ENCODE measurements at regions not wholly inside any gene's neighbourhood (a gene's known extent, or its start where the extent isn't known, plus 50 kb on each side); places are given as distances from the start of the nearest gene placed in this dataset.
A peak's percentile ranks its signal among the peaks of the same experiment; 100 is the strongest.

DNA sequence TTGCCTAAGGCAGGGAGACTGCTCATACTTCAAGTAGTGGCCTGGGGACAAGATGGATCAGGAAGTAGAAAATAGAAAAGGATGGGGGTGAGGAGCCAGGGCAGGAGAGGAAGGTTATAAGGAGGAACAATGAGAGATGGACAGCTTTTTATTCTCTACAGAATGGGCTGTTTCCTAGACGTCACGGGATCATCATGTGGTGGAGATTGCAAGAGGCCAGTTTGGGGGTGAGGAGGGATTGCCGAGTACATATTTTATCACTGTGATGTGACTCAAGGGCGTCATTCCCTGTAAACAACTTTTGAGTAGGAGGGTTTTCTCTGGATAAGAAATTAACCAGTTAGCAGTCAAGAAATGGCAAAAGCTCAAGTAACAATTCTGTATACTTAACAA is 406.3 kb downstream of the ETS1 start:
- Mint-ChIP-seq H3K27me3 (ENCODE audit: insufficient read depth, low read depth, poor library complexity) (peaks cover 5% of the 10 kb centered on the region), H3K36me3 (ENCODE audit: low read depth) (0 out of 3 replicates have a peak, but pooled peaks cover 3% of the 10 kb centered on the region)
- H3K4me2 ChIP-seq = no peak overlapping the region

More for the DNA sequence above, 406.3 kb downstream of the ETS1 start:
- Histone ChIP-seq H4K20me1 (replicated peaks; ENCODE audit: insufficient read depth) (no peaks in the 10 kb centered on the region), H3K79me2 (replicated peaks; ENCODE audit: insufficient read depth) (no peaks in the 10 kb centered on the region), H3F3A (replicated peaks; ENCODE audit: low read depth) (no peaks in the 10 kb centered on the region), H3K9me2 (ENCODE audit: insufficient read depth) (peaks cover 4% of the 10 kb centered on the region), H3K27ac (ENCODE audit: low read depth) (no peak overlapping the region), H3K36me3 (ENCODE audit: insufficient read depth) (no peaks in the 10 kb centered on the region), H2AFZ (0 out of 2 replicates have a peak overlapping the region, but pooled peaks have one; percentile 47), H3K4me3 (no peak overlapping the region), H3K27me3 (ENCODE audit: insufficient read depth) (no peaks in the 10 kb centered on the region), H3K4me1 (ENCODE audit: insufficient read depth) (no peaks in the 10 kb centered on the region)
- TF ChIP-seq ZNF114 (CRISPR knock-in tag; IDR thresholded peaks at IDR 0.05) (no peak), POLR2AphosphoS5 (IDR thresholded peaks at IDR 0.05; ENCODE audit: low read depth) (no peak), JUNB (IDR thresholded peaks at IDR 0.05; ENCODE audit: unreplicated experiment) (no peak), ZNF331 (CRISPR knock-in tag; IDR thresholded peaks at IDR 0.05; ENCODE audit: low read depth) (no peak), EZH2phosphoT487 (IDR thresholded peaks at IDR 0.05; ENCODE audit: unreplicated experiment) (no peak), CREB1 (CRISPR knock-in tag; IDR thresholded peaks at IDR 0.05; ENCODE audit: low read depth) (no peak), NANOG (IDR thresholded peaks at IDR 0.05; ENCODE audit: borderline replicate concordance) (no peak), EZH2 (IDR thresholded peaks at IDR 0.05; ENCODE audit: low read depth, unreplicated experiment) (no peak), STAT1 (IDR thresholded peaks at IDR 0.05; ENCODE audit: unreplicated experiment) (no peak)
- TF ChIP-seq, protein P1, sequence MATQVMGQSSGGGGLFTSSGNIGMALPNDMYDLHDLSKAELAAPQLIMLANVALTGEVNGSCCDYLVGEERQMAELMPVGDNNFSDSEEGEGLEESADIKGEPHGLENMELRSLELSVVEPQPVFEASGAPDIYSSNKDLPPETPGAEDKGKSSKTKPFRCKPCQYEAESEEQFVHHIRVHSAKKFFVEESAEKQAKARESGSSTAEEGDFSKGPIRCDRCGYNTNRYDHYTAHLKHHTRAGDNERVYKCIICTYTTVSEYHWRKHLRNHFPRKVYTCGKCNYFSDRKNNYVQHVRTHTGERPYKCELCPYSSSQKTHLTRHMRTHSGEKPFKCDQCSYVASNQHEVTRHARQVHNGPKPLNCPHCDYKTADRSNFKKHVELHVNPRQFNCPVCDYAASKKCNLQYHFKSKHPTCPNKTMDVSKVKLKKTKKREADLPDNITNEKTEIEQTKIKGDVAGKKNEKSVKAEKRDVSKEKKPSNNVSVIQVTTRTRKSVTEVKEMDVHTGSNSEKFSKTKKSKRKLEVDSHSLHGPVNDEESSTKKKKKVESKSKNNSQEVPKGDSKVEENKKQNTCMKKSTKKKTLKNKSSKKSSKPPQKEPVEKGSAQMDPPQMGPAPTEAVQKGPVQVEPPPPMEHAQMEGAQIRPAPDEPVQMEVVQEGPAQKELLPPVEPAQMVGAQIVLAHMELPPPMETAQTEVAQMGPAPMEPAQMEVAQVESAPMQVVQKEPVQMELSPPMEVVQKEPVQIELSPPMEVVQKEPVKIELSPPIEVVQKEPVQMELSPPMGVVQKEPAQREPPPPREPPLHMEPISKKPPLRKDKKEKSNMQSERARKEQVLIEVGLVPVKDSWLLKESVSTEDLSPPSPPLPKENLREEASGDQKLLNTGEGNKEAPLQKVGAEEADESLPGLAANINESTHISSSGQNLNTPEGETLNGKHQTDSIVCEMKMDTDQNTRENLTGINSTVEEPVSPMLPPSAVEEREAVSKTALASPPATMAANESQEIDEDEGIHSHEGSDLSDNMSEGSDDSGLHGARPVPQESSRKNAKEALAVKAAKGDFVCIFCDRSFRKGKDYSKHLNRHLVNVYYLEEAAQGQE (IDR thresholded peaks at IDR 0.05; ENCODE audit: unreplicated experiment) = no peak
- TF ChIP-seq, protein P2, sequence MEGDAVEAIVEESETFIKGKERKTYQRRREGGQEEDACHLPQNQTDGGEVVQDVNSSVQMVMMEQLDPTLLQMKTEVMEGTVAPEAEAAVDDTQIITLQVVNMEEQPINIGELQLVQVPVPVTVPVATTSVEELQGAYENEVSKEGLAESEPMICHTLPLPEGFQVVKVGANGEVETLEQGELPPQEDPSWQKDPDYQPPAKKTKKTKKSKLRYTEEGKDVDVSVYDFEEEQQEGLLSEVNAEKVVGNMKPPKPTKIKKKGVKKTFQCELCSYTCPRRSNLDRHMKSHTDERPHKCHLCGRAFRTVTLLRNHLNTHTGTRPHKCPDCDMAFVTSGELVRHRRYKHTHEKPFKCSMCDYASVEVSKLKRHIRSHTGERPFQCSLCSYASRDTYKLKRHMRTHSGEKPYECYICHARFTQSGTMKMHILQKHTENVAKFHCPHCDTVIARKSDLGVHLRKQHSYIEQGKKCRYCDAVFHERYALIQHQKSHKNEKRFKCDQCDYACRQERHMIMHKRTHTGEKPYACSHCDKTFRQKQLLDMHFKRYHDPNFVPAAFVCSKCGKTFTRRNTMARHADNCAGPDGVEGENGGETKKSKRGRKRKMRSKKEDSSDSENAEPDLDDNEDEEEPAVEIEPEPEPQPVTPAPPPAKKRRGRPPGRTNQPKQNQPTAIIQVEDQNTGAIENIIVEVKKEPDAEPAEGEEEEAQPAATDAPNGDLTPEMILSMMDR (conservative IDR thresholded peaks at IDR 0.05; ENCODE audit: low read depth in 2 of 2) = no peak
- TF ChIP-seq, protein P3, sequence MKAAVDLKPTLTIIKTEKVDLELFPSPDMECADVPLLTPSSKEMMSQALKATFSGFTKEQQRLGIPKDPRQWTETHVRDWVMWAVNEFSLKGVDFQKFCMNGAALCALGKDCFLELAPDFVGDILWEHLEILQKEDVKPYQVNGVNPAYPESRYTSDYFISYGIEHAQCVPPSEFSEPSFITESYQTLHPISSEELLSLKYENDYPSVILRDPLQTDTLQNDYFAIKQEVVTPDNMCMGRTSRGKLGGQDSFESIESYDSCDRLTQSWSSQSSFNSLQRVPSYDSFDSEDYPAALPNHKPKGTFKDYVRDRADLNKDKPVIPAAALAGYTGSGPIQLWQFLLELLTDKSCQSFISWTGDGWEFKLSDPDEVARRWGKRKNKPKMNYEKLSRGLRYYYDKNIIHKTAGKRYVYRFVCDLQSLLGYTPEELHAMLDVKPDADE (IDR thresholded peaks at IDR 0.05) = no peak
- TF ChIP-seq, protein P4, sequence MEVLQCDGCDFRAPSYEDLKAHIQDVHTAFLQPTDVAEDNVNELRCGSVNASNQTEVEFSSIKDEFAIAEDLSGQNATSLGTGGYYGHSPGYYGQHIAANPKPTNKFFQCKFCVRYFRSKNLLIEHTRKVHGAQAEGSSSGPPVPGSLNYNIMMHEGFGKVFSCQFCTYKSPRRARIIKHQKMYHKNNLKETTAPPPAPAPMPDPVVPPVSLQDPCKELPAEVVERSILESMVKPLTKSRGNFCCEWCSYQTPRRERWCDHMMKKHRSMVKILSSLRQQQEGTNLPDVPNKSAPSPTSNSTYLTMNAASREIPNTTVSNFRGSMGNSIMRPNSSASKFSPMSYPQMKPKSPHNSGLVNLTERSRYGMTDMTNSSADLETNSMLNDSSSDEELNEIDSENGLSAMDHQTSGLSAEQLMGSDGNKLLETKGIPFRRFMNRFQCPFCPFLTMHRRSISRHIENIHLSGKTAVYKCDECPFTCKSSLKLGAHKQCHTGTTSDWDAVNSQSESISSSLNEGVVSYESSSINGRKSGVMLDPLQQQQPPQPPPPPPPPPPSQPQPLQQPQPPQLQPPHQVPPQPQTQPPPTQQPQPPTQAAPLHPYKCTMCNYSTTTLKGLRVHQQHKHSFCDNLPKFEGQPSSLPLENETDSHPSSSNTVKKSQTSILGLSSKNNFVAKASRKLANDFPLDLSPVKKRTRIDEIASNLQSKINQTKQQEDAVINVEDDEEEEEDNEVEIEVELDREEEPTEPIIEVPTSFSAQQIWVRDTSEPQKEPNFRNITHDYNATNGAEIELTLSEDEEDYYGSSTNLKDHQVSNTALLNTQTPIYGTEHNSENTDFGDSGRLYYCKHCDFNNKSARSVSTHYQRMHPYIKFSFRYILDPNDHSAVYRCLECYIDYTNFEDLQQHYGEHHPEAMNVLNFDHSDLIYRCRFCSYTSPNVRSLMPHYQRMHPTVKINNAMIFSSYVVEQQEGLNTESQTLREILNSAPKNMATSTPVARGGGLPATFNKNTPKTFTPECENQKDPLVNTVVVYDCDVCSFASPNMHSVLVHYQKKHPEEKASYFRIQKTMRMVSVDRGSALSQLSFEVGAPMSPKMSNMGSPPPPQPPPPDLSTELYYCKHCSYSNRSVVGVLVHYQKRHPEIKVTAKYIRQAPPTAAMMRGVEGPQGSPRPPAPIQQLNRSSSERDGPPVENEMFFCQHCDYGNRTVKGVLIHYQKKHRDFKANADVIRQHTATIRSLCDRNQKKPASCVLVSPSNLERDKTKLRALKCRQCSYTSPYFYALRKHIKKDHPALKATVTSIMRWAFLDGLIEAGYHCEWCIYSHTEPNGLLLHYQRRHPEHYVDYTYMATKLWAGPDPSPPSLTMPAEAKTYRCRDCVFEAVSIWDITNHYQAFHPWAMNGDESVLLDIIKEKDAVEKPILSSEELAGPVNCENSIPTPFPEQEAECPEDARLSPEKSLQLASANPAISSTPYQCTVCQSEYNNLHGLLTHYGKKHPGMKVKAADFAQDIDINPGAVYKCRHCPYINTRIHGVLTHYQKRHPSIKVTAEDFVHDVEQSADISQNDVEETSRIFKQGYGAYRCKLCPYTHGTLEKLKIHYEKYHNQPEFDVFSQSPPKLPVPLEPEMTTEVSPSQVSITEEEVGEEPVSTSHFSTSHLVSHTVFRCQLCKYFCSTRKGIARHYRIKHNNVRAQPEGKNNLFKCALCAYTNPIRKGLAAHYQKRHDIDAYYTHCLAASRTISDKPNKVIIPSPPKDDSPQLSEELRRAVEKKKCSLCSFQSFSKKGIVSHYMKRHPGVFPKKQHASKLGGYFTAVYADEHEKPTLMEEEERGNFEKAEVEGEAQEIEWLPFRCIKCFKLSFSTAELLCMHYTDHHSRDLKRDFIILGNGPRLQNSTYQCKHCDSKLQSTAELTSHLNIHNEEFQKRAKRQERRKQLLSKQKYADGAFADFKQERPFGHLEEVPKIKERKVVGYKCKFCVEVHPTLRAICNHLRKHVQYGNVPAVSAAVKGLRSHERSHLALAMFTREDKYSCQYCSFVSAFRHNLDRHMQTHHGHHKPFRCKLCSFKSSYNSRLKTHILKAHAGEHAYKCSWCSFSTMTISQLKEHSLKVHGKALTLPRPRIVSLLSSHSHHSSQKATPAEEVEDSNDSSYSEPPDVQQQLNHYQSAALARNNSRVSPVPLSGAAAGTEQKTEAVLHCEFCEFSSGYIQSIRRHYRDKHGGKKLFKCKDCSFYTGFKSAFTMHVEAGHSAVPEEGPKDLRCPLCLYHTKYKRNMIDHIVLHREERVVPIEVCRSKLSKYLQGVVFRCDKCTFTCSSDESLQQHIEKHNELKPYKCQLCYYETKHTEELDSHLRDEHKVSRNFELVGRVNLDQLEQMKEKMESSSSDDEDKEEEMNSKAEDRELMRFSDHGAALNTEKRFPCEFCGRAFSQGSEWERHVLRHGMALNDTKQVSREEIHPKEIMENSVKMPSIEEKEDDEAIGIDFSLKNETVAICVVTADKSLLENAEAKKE (CRISPR knock-in tag; IDR thresholded peaks at IDR 0.05) = no peak
- peaks cover 21% of the 10 kb centered on the region for H3K9me3 Mint-ChIP-seq
- no peak overlapping the region for H3K27ac Mint-ChIP-seq
- H3K4me3 Mint-ChIP-seq = no peak overlapping the region
- H3K4me1 Mint-ChIP-seq = peaks cover under 1% of the 10 kb centered on the region; the same call in 1 of the 3 replicates
- DNase-seq (ENCODE audit: low spot score) = no peak
- no peak for ATAC-seq

All from GM23338 (cell line).